Effector memory CD4-positive, alpha-beta T cell (primary cell): ENCODE measurements at regions not wholly inside any gene's neighbourhood (a gene's known extent, or its start where the extent isn't known, plus 50 kb on each side); places are given as distances from the start of the nearest gene placed in this dataset.

Source experiments
- DNase-seq, 3 donors: peaks; one replicate each; pipeline ENCODE4 v3.0.0-alpha.2; 2020
- H3K27ac ChIP-seq: 2 replicates; pipeline ENCODE4 v1.7.0; 2013; ENCODE audit warnings: mild to moderate bottlenecking, low read length, moderate library complexity; ENCODE audit not compliant: insufficient read depth, poor library complexity, severe bottlenecking
- H3K27me3 ChIP-seq: replicated peaks from 2 replicates; pipeline ENCODE4 v1.7.0; 2013; ENCODE audit warnings: mild to moderate bottlenecking, low read length; ENCODE audit not compliant: insufficient read depth, control insufficient read depth, poor library complexity, severe bottlenecking
- H3K36me3 ChIP-seq: 2 replicates; pipeline ENCODE4 v1.7.0; 2013; ENCODE audit warnings: mild to moderate bottlenecking, low read length, moderate library complexity; ENCODE audit not compliant: control insufficient read depth, insufficient read depth
- H3K4me1 ChIP-seq: 2 replicates; pipeline ENCODE4 v1.7.0; 2013; ENCODE audit warnings: low read length, mild to moderate bottlenecking; ENCODE audit not compliant: control insufficient read depth, insufficient read depth, poor library complexity, severe bottlenecking
- H3K4me3 ChIP-seq: 2 replicates; pipeline ENCODE4 v1.7.0; 2013; ENCODE audit warnings: low read length, low read depth, mild to moderate bottlenecking; ENCODE audit not compliant: insufficient read depth, poor library complexity, severe bottlenecking
- H3K9me3 ChIP-seq: 2 replicates; pipeline ENCODE4 v1.7.0; 2013; ENCODE audit warnings: mild to moderate bottlenecking, low read length, moderate library complexity; ENCODE audit not compliant: control insufficient read depth

- Histone ChIP-seq H3K27me3 (no peaks in the 10 kb centered on the region), H3K4me3 (no peak overlapping the region), H3K9me3 (peaks cover 4% of the 10 kb centered on the region), H3K36me3 (no peaks in the 10 kb centered on the region), H3K27ac (no peak overlapping the region), H3K4me1 (no peaks in the 10 kb centered on the region)
- DNase-seq: no peak
Measured at GRCh38 chr10:31689233-31689632, 239.4 kb downstream of the ARHGAP12 start.

- no peak for DNase-seq
- no peaks in the 10 kb centered on the region for H3K27me3 ChIP-seq
- peaks cover 6% of the 10 kb centered on the region for H3K9me3 ChIP-seq
Measured at GRCh38 chr10:31687663-31688482, 240.8 kb downstream of the ARHGAP12 start.

GRCh38 chr10:31686599-31686998 is 242.0 kb downstream of the ARHGAP12 start:
- Histone ChIP-seq H3K36me3 (no peaks in the 10 kb centered on the region), H3K4me1 (no peaks in the 10 kb centered on the region), H3K9me3 (peaks cover 6% of the 10 kb centered on the region), H3K27me3 (no peaks in the 10 kb centered on the region), H3K4me3 (no peak overlapping the region), H3K27ac (no peak overlapping the region)
- no peak for DNase-seq

More at GRCh38 chr10:31687663-31688482, 240.8 kb downstream of the ARHGAP12 start:
- no peaks in the 10 kb centered on the region for H3K36me3 ChIP-seq
- H3K4me1 ChIP-seq: no peaks in the 10 kb centered on the region
- H3K4me3 ChIP-seq: no peak overlapping the region
- H3K27ac ChIP-seq: no peak overlapping the region

- no peaks in the 10 kb centered on the region for H3K36me3 ChIP-seq
- no peaks in the 10 kb centered on the region for H3K27me3 ChIP-seq
- no peak for DNase-seq
- H3K27ac ChIP-seq: no peak overlapping the region
- H3K9me3 ChIP-seq: peaks cover 6% of the 10 kb centered on the region
- H3K4me1 ChIP-seq: no peaks in the 10 kb centered on the region
- no peak overlapping the region for H3K4me3 ChIP-seq
Measured at GRCh38 chr10:31683682-31684081, 244.9 kb downstream of the ARHGAP12 start.

GRCh38 chr10:31679936-31680335 is 248.7 kb downstream of the ARHGAP12 start:
- Histone ChIP-seq H3K4me1 (no peaks in the 10 kb centered on the region), H3K9me3 (peaks cover 6% of the 10 kb centered on the region), H3K4me3 (no peak overlapping the region), H3K27me3 (no peaks in the 10 kb centered on the region), H3K27ac (no peak overlapping the region), H3K36me3 (no peaks in the 10 kb centered on the region)
- DNase-seq: no peak

GRCh38 chr10:31678575-31679516 is 249.8 kb downstream of the ARHGAP12 start:
- Histone ChIP-seq H3K27me3 (no peaks in the 10 kb centered on the region), H3K4me3 (no peak overlapping the region), H3K36me3 (no peaks in the 10 kb centered on the region), H3K9me3 (no peaks in the 10 kb centered on the region), H3K27ac (no peak overlapping the region), H3K4me1 (no peaks in the 10 kb centered on the region)
- DNase-seq: no peak

- Histone ChIP-seq H3K36me3 (no peaks in the 10 kb centered on the region), H3K4me3 (no peak overlapping the region), H3K27me3 (no peaks in the 10 kb centered on the region), H3K27ac (no peak overlapping the region), H3K4me1 (no peaks in the 10 kb centered on the region), H3K9me3 (no peaks in the 10 kb centered on the region)
- no peak for DNase-seq
Measured at GRCh38 chr10:31678139-31678536, 250.5 kb downstream of the ARHGAP12 start.

- H3K4me1 ChIP-seq: no peaks in the 10 kb centered on the region
- no peak for DNase-seq
- no peaks in the 10 kb centered on the region for H3K9me3 ChIP-seq
- H3K36me3 ChIP-seq: no peaks in the 10 kb centered on the region
- H3K27me3 ChIP-seq: no peaks in the 10 kb centered on the region
- H3K4me3 ChIP-seq: no peak overlapping the region
- no peak overlapping the region for H3K27ac ChIP-seq
Measured at GRCh38 chr10:31677195-31678138, 251.2 kb downstream of the ARHGAP12 start.

- Histone ChIP-seq H3K4me1 (no peaks in the 10 kb centered on the region), H3K36me3 (no peaks in the 10 kb centered on the region), H3K27ac (no peak overlapping the region), H3K9me3 (no peaks in the 10 kb centered on the region), H3K4me3 (no peak overlapping the region), H3K27me3 (no peaks in the 10 kb centered on the region)
- no peak for DNase-seq
Measured at GRCh38 chr10:31675726-31676125, 252.9 kb downstream of the ARHGAP12 start.
